Progenitor cell of endocrine pancreas (in vitro differentiated cells): ENCODE measurements at regions not wholly inside any gene's neighbourhood (a gene's known extent, or its start where the extent isn't known, plus 50 kb on each side); places are given as distances from the start of the nearest gene placed in this dataset.

ENCODE experiments used
- DNase-seq: peaks from one replicate; pipeline ENCODE4 v3.0.0; 2021; ENCODE audit warnings: low spot score; ENCODE audit not compliant: unreplicated experiment
- H3K27ac Mint-ChIP-seq: 2 replicates; pipeline ENCODE4 v1.8.0; 2021; ENCODE audit warnings: mild to moderate bottlenecking, moderate library complexity, mixed read lengths
- H3K27me3 Mint-ChIP-seq: 2 replicates; pipeline ENCODE4 v1.8.0; 2021; ENCODE audit warnings: mixed read lengths
- H3K36me3 Mint-ChIP-seq: 2 replicates; pipeline ENCODE4 v1.8.0; 2022; ENCODE audit warnings: mixed read lengths; ENCODE audit not compliant: insufficient read depth
- H3K4me1 Mint-ChIP-seq: 2 replicates; pipeline ENCODE4 v1.8.0; 2021; ENCODE audit warnings: low read depth, mixed read lengths
- H3K4me3 Mint-ChIP-seq: 2 replicates; pipeline ENCODE4 v1.8.0; 2021; ENCODE audit warnings: low read depth, mild to moderate bottlenecking, moderate library complexity, mixed read lengths
- H3K9me3 Mint-ChIP-seq: 2 replicates; pipeline ENCODE4 v1.8.0; 2021; ENCODE audit warnings: low read depth, mixed read lengths
- TF ChIP-seq, protein P1 (sequence below): fragments of 200-600 bp; sonication (generic); IDR thresholded peaks from one replicate; pipeline ENCODE4 v1.5.0; 2021; ENCODE audit warnings: antibody characterized with exemption, mild to moderate bottlenecking; ENCODE audit not compliant: unreplicated experiment

- Mint-ChIP-seq H3K4me3 (no peak overlapping the region), H3K4me1 (peaks cover 13% of the 10 kb centered on the region), H3K27me3 (peaks cover 37% of the 10 kb centered on the region), H3K27ac (no peak overlapping the region), H3K36me3 (no peaks in the 10 kb centered on the region), H3K9me3 (no peaks in the 10 kb centered on the region)
- TF ChIP-seq, protein P1, sequence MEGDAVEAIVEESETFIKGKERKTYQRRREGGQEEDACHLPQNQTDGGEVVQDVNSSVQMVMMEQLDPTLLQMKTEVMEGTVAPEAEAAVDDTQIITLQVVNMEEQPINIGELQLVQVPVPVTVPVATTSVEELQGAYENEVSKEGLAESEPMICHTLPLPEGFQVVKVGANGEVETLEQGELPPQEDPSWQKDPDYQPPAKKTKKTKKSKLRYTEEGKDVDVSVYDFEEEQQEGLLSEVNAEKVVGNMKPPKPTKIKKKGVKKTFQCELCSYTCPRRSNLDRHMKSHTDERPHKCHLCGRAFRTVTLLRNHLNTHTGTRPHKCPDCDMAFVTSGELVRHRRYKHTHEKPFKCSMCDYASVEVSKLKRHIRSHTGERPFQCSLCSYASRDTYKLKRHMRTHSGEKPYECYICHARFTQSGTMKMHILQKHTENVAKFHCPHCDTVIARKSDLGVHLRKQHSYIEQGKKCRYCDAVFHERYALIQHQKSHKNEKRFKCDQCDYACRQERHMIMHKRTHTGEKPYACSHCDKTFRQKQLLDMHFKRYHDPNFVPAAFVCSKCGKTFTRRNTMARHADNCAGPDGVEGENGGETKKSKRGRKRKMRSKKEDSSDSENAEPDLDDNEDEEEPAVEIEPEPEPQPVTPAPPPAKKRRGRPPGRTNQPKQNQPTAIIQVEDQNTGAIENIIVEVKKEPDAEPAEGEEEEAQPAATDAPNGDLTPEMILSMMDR: no peak
- no peak for DNase-seq
Measured at GRCh38 chr18:24817587-24818371, 357.3 kb downstream of the HRH4 start.

GRCh38 chr18:24818441-24818840, 358.0 kb downstream of the HRH4 start:
- peaks cover 37% of the 10 kb centered on the region for H3K27me3 Mint-ChIP-seq
- DNase-seq: no peak
- peaks cover 13% of the 10 kb centered on the region for H3K4me1 Mint-ChIP-seq
- no peak overlapping the region for H3K27ac Mint-ChIP-seq
- no peak overlapping the region for H3K4me3 Mint-ChIP-seq
- H3K9me3 Mint-ChIP-seq: no peaks in the 10 kb centered on the region
- H3K36me3 Mint-ChIP-seq: no peaks in the 10 kb centered on the region
- TF ChIP-seq, protein P1: no peak

GRCh38 chr18:24819141-24819890, 358.9 kb downstream of the HRH4 start:
- Mint-ChIP-seq H3K4me1 (peaks cover 13% of the 10 kb centered on the region), H3K9me3 (no peaks in the 10 kb centered on the region)

DNA sequence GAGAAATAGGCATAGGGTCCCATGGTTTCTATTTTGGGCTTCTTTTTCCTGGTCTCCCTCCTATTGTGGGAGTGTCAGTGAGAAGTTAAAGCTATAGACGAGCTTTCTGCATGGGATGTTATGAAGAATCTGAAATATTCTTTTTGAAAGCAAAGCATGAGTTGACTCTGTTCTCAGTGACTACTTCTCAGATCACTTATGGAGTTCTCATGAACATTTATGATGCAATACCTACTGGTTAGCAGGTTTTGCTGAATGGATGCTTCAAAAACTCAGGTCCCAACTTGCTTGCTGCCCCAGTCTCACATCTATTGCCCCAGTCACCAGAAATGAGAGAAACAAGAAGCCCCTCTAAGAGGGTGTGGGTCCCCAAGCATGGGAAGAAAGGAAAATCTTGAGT, 365.0 kb downstream of the HRH4 start:
- H3K27me3 Mint-ChIP-seq: peaks cover 23% of the 10 kb centered on the region
- H3K36me3 Mint-ChIP-seq: no peaks in the 10 kb centered on the region
- no peak for DNase-seq
- H3K27ac Mint-ChIP-seq: no peak overlapping the region
- no peaks in the 10 kb centered on the region for H3K9me3 Mint-ChIP-seq
- H3K4me1 Mint-ChIP-seq: peaks cover 3% of the 10 kb centered on the region
- no peak overlapping the region for H3K4me3 Mint-ChIP-seq
- TF ChIP-seq, protein P1: no peak

More at GRCh38 chr18:24819141-24819890, 358.9 kb downstream of the HRH4 start:
- Mint-ChIP-seq H3K36me3 (no peaks in the 10 kb centered on the region), H3K4me3 (no peak overlapping the region), H3K27ac (no peak overlapping the region), H3K27me3 (peaks cover 37% of the 10 kb centered on the region)
- TF ChIP-seq, protein P1: no peak
- DNase-seq: no peak

- no peak for DNase-seq
- H3K4me3 Mint-ChIP-seq: no peak overlapping the region
- peaks cover 10% of the 10 kb centered on the region for H3K4me1 Mint-ChIP-seq
- no peaks in the 10 kb centered on the region for H3K36me3 Mint-ChIP-seq
- H3K27me3 Mint-ChIP-seq: peaks cover 18% of the 10 kb centered on the region
- no peak overlapping the region for H3K27ac Mint-ChIP-seq
- H3K9me3 Mint-ChIP-seq: no peaks in the 10 kb centered on the region
- TF ChIP-seq, protein P1: no peak
Measured at GRCh38 chr18:24826605-24827004, 366.2 kb downstream of the HRH4 start.
